AG10803 (cell line): ENCODE measurements at regions not wholly inside any gene's neighbourhood (a gene's known extent, or its start where the extent isn't known, plus 50 kb on each side); places are given as distances from the start of the nearest gene placed in this dataset.

Experiments used
- DNase-seq: peaks from one replicate; pipeline ENCODE4 v3.0.0; 2010; ENCODE audit warnings: low read depth
- H3K4me3 ChIP-seq: 2 replicates; pipeline ENCODE4 v1.5.1; 2011; ENCODE audit warnings: mild to moderate bottlenecking, low read length, control low read depth
- CTCF ChIP-seq: conservative IDR thresholded peaks from 2 replicates; pipeline ENCODE4 v1.5.1; 2011; ENCODE audit warnings: mild to moderate bottlenecking, low read length, control low read depth, inconsistent platforms

- no peak for TF ChIP-seq CTCF
- no peak for DNase-seq
- H3K4me3 ChIP-seq = no peak overlapping the region
These were observed 96.9 kb upstream of the POU3F3 start for GRCh38 chr2:104757056-104757455.

GRCh38 chr2:104758199-104758620, 95.7 kb upstream of the POU3F3 start:
- DNase-seq = peak; percentile 43
- no peak for TF ChIP-seq CTCF
- no peak overlapping the region for H3K4me3 ChIP-seq

GRCh38 chr2:104762031-104762430, 91.9 kb upstream of the POU3F3 start:
- DNase-seq = no peak
- TF ChIP-seq CTCF = no peak
- no peak overlapping the region for H3K4me3 ChIP-seq

GRCh38 chr2:104766683-104767082, 87.2 kb upstream of the POU3F3 start:
- TF ChIP-seq CTCF = no peak
- peak; percentile 71 for DNase-seq
- H3K4me3 ChIP-seq = no peak overlapping the region

GRCh38 chr2:104768694-104769093, 85.2 kb upstream of the POU3F3 start:
- no peak overlapping the region for H3K4me3 ChIP-seq
- peak; percentile 68 for DNase-seq
- no peak for TF ChIP-seq CTCF

GRCh38 chr2:104769096-104769495, 84.8 kb upstream of the POU3F3 start:
- TF ChIP-seq CTCF = no peak
- H3K4me3 ChIP-seq = no peak overlapping the region
- DNase-seq = peak; percentile 81

- DNase-seq = no peak
- TF ChIP-seq CTCF = no peak
- H3K4me3 ChIP-seq = no peak overlapping the region
These were observed 80.9 kb upstream of the POU3F3 start for GRCh38 chr2:104772996-104773395.
